ENCODE measurements at regions not wholly inside any gene's neighbourhood (a gene's known extent, or its start where the extent isn't known, plus 50 kb on each side); places are given as distances from the start of the nearest gene placed in this dataset.

DNA sequence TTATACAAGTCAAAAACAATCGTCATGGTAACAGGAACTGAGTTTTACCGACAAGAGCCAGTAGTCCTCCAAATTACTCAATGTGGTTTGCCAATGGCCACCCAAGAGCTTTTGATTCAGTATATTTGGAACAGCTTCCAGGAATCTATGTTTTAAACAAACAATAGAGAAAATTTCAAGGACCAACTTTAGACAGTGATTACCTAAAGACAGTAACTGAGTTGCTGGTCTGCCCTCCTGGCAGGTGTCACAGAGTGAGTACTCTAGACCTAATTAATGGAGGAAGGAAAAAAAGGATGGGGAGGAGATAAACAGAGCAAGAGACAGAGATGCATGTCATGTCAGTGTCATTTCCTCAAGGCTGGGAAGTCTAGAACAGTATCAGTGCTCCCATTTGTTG, 361.3 kb upstream of the BTBD3 start:
- no peaks in the 10 kb centered on the region for H3K4me1 Mint-ChIP-seq (ENCODE audit: low read depth, unreplicated experiment)
- TF ChIP-seq, protein P1, sequence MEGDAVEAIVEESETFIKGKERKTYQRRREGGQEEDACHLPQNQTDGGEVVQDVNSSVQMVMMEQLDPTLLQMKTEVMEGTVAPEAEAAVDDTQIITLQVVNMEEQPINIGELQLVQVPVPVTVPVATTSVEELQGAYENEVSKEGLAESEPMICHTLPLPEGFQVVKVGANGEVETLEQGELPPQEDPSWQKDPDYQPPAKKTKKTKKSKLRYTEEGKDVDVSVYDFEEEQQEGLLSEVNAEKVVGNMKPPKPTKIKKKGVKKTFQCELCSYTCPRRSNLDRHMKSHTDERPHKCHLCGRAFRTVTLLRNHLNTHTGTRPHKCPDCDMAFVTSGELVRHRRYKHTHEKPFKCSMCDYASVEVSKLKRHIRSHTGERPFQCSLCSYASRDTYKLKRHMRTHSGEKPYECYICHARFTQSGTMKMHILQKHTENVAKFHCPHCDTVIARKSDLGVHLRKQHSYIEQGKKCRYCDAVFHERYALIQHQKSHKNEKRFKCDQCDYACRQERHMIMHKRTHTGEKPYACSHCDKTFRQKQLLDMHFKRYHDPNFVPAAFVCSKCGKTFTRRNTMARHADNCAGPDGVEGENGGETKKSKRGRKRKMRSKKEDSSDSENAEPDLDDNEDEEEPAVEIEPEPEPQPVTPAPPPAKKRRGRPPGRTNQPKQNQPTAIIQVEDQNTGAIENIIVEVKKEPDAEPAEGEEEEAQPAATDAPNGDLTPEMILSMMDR (IDR thresholded peaks at IDR 0.05; ENCODE audit: insufficient read depth, low read depth, low read length), result no peak
- no peak for TF ChIP-seq EZH2 (IDR thresholded peaks at IDR 0.05; ENCODE audit: insufficient read depth, low read length)
- no peak overlapping the region for H3K27ac Mint-ChIP-seq (ENCODE audit: unreplicated experiment)
- FAIRE-seq (no peak), DNase-seq (ENCODE audit: low read depth) (no peak)
- no peaks in the 10 kb centered on the region for H3K79me2 ChIP-seq (ENCODE audit: insufficient read depth, low read length)
- no peaks in the 10 kb centered on the region for H4K20me1 ChIP-seq (ENCODE audit: insufficient read depth, low read length)
- H3K4me2 ChIP-seq (ENCODE audit: low read length), result no peak overlapping the region
- no peaks in the 10 kb centered on the region for H3K36me3 ChIP-seq (ENCODE audit: insufficient read depth, low read length)
- H3K27me3 ChIP-seq (ENCODE audit: insufficient read depth, low read length), result no peaks in the 10 kb centered on the region
- H3K36me3 Mint-ChIP-seq (ENCODE audit: low read depth, unreplicated experiment), result no peaks in the 10 kb centered on the region
- no peaks in the 10 kb centered on the region for H3K9me3 Mint-ChIP-seq (ENCODE audit: unreplicated experiment)
- H3K27ac ChIP-seq (ENCODE audit: low read depth, low read length), result no peak overlapping the region
- no peak overlapping the region for H3K4me3 Mint-ChIP-seq (ENCODE audit: unreplicated experiment)
- H3K9ac ChIP-seq (ENCODE audit: low read length), result no peak overlapping the region
- no peaks in the 10 kb centered on the region for H3K9me3 ChIP-seq (ENCODE audit: insufficient read depth, low read depth, low read length)
- no peaks in the 10 kb centered on the region for H3K27me3 Mint-ChIP-seq (ENCODE audit: low read depth, unreplicated experiment)
- no peak overlapping the region for H3K4me3 ChIP-seq (ENCODE audit: insufficient read depth, low read depth, low read length)
- H2AFZ ChIP-seq (ENCODE audit: low read depth, low read length), result no peak overlapping the region
- no peaks in the 10 kb centered on the region for H3K4me1 ChIP-seq (ENCODE audit: insufficient read depth, low read length)

DNA sequence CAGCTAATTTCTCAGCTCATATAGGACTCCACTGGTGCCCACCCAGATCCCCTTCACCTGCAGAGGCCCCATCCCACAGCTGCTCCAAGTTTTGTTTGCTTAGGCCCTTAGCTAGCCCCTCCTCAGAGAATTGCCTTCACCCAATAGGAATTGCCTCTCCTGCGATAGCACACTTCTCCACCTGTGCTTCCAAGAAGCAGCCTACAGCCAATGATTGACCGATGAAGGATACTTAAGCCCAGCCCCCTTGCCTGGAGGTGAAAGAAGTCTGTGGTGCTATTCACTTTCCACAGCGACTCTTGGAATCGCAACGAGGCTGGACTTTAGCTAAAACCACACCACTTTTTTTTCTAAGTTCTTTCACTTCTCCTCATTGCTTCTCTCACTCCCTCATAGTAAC, 353.2 kb upstream of the BTBD3 start:
- H3K9me3 Mint-ChIP-seq (ENCODE audit: unreplicated experiment), result no peaks in the 10 kb centered on the region

DNA sequence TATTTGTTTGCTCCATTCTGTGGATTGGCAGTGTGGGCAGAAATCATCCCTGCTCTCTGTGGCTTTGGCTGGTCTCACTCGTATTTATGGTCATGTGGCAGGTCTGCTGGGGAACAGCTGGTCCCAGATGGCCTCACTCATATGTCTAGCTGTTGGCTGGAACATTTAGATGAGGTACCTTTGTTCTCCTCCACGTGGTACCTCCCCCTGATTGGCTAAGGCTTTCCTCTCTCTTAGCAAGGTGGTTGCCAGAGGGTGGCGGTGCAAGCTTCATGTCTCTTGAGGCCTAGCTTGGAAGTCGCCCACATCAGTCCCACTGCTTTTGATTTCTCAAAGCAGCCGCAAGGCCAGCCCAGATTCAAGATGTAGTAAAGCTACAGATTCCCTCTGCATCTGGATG, 348.5 kb upstream of the BTBD3 start:
- Histone ChIP-seq H3K9me3 (ENCODE audit: insufficient read depth, low read depth, low read length) (no peaks in the 10 kb centered on the region), H3K9ac (ENCODE audit: low read length) (no peak overlapping the region), H3K36me3 (ENCODE audit: insufficient read depth, low read length) (no peaks in the 10 kb centered on the region), H3K4me3 (ENCODE audit: insufficient read depth, low read depth, low read length) (no peak overlapping the region), H3K27ac (ENCODE audit: low read depth, low read length) (no peak overlapping the region), H2AFZ (ENCODE audit: low read depth, low read length) (no peak overlapping the region), H3K4me2 (ENCODE audit: low read length) (no peak overlapping the region), H3K27me3 (ENCODE audit: insufficient read depth, low read length) (peaks cover 3% of the 10 kb centered on the region), H4K20me1 (ENCODE audit: insufficient read depth, low read length) (no peaks in the 10 kb centered on the region), H3K4me1 (ENCODE audit: insufficient read depth, low read length) (no peaks in the 10 kb centered on the region), H3K79me2 (ENCODE audit: insufficient read depth, low read length) (no peaks in the 10 kb centered on the region)
- Mint-ChIP-seq H3K27ac (ENCODE audit: unreplicated experiment) (no peak overlapping the region), H3K4me1 (ENCODE audit: low read depth, unreplicated experiment) (no peaks in the 10 kb centered on the region), H3K4me3 (ENCODE audit: unreplicated experiment) (no peak overlapping the region), H3K27me3 (ENCODE audit: low read depth, unreplicated experiment) (no peaks in the 10 kb centered on the region), H3K36me3 (ENCODE audit: low read depth, unreplicated experiment) (no peaks in the 10 kb centered on the region), H3K9me3 (ENCODE audit: unreplicated experiment) (no peaks in the 10 kb centered on the region)
- DNase-seq (ENCODE audit: low read depth) (no peak), FAIRE-seq (no peak)
- no peak for TF ChIP-seq EZH2 (IDR thresholded peaks at IDR 0.05; ENCODE audit: insufficient read depth, low read length)
- TF ChIP-seq, protein P1 (IDR thresholded peaks at IDR 0.05; ENCODE audit: insufficient read depth, low read depth, low read length), result no peak

More for the DNA sequence above, 353.2 kb upstream of the BTBD3 start:
- no peak for TF ChIP-seq EZH2 (IDR thresholded peaks at IDR 0.05; ENCODE audit: insufficient read depth, low read length)
- TF ChIP-seq, protein P1 (IDR thresholded peaks at IDR 0.05; ENCODE audit: insufficient read depth, low read depth, low read length), result no peak
- Histone ChIP-seq H2AFZ (ENCODE audit: low read depth, low read length) (no peak overlapping the region), H3K79me2 (ENCODE audit: insufficient read depth, low read length) (no peaks in the 10 kb centered on the region), H3K4me3 (ENCODE audit: insufficient read depth, low read depth, low read length) (no peak overlapping the region), H3K9me3 (ENCODE audit: insufficient read depth, low read depth, low read length) (no peaks in the 10 kb centered on the region), H3K4me2 (ENCODE audit: low read length) (no peak overlapping the region), H3K4me1 (ENCODE audit: insufficient read depth, low read length) (no peaks in the 10 kb centered on the region), H3K9ac (ENCODE audit: low read length) (no peak overlapping the region), H4K20me1 (ENCODE audit: insufficient read depth, low read length) (no peaks in the 10 kb centered on the region), H3K27ac (ENCODE audit: low read depth, low read length) (no peak overlapping the region), H3K36me3 (ENCODE audit: insufficient read depth, low read length) (no peaks in the 10 kb centered on the region), H3K27me3 (ENCODE audit: insufficient read depth, low read length) (no peaks in the 10 kb centered on the region)
- no peak overlapping the region for H3K27ac Mint-ChIP-seq (ENCODE audit: unreplicated experiment)
- H3K4me3 Mint-ChIP-seq (ENCODE audit: unreplicated experiment), result no peak overlapping the region
- no peak for DNase-seq (ENCODE audit: low read depth)
- no peaks in the 10 kb centered on the region for H3K27me3 Mint-ChIP-seq (ENCODE audit: low read depth, unreplicated experiment)
- no peaks in the 10 kb centered on the region for H3K36me3 Mint-ChIP-seq (ENCODE audit: low read depth, unreplicated experiment)
- FAIRE-seq, result no peak
- H3K4me1 Mint-ChIP-seq (ENCODE audit: low read depth, unreplicated experiment), result no peaks in the 10 kb centered on the region
